HEK293 (cell line): ENCODE measurements at regions not wholly inside any gene's neighbourhood (a gene's known extent, or its start where the extent isn't known, plus 50 kb on each side); places are given as distances from the start of the nearest gene placed in this dataset.
"Not testable (repeated sequence)": the region's sequence is repeated elsewhere in the genome, so short reads cannot be mapped to it uniquely, and the experiment has no call there.

ENCODE experiments used
- CTCF ChIA-PET: fragments of 350-600 bp; formaldehyde crosslinking; extraction: SDS; loops from one replicate; lab custom pipeline; 2021; ENCODE audit warnings: antibody characterized with exemption; lab: Yijun Ruan, JAX
- POLR2A ChIA-PET: fragments of 300-600 bp; formaldehyde crosslinking; extraction: SDS; loops from one replicate; lab custom pipeline; 2020; ENCODE audit warnings: antibody characterized with exemption, inconsistent platforms; lab: Yijun Ruan, JAX
- H3K27ac ChIP-seq: fragments of 200-500 bp; sonication (Bioruptor generic); 2 replicates; pipeline ENCODE4 v1.5.1; 2014; ENCODE audit warnings: low read depth, low read length, control low read depth, inconsistent platforms; ENCODE audit errors: extremely low read depth
- H3K36me3 ChIP-seq, 2 experiments: fragments of 200-500 bp in 1 of 2; sonication (Bioruptor generic) in 1 of 2; 1 replicate in 1 of 2; 2 replicates in 1 of 2; pipeline ENCODE4 v1.5.1; 2014 to 2017; ENCODE audit warnings: inconsistent platforms in 2 of 2, low read length in 2 of 2; ENCODE audit not compliant: control insufficient read depth in 2 of 2, insufficient read depth in 1 of 2
- H3K4me1 ChIP-seq: fragments of 200-500 bp; sonication (Bioruptor generic); 2 replicates; pipeline ENCODE4 v1.5.1; 2014; ENCODE audit warnings: mild to moderate bottlenecking, low read length, inconsistent platforms; ENCODE audit not compliant: control insufficient read depth, insufficient read depth
- H3K4me3 ChIP-seq: 2 replicates; pipeline ENCODE4 v1.5.1; 2011; ENCODE audit warnings: low read depth, mild to moderate bottlenecking, control low read depth, low read length, moderate library complexity
- H3K9me3 ChIP-seq: fragments of 200-500 bp; sonication (Bioruptor generic); 2 replicates; pipeline ENCODE4 v1.5.1; 2014; ENCODE audit warnings: low read depth, low read length, inconsistent platforms; ENCODE audit not compliant: control insufficient read depth, insufficient read depth
- KLF9 ChIP-seq: fragments of 450-650 bp; formaldehyde crosslinking; IDR thresholded peaks from 2 replicates; pipeline ENCODE4 v1.5.1; 2016; ENCODE audit warnings: missing biosample characterization, missing genetic modification characterization, low read depth
- YY1 ChIP-seq: fragments of 450-650 bp; formaldehyde crosslinking; IDR thresholded peaks from 2 replicates; pipeline ENCODE4 v1.5.1; 2018; ENCODE audit warnings: missing biosample characterization, missing genetic modification characterization
- ZBTB20 ChIP-seq: fragments of 450-650 bp; formaldehyde crosslinking; IDR thresholded peaks from 2 replicates; pipeline ENCODE4 v1.5.1; 2016; ENCODE audit warnings: missing biosample characterization, missing genetic modification characterization
- ZBTB8A ChIP-seq: fragments of 450-650 bp; formaldehyde crosslinking; IDR thresholded peaks from 2 replicates; pipeline ENCODE4 v1.5.1; 2016; ENCODE audit warnings: missing biosample characterization, missing genetic modification characterization
- ZFP69B ChIP-seq: fragments of 450-650 bp; formaldehyde crosslinking; IDR thresholded peaks from 2 replicates; pipeline ENCODE4 v1.5.1; 2016; ENCODE audit warnings: missing biosample characterization, missing genetic modification characterization
- ZIC2 ChIP-seq: fragments of 450-650 bp; formaldehyde crosslinking; IDR thresholded peaks from 2 replicates; pipeline ENCODE4 v1.5.1; 2016; ENCODE audit warnings: missing biosample characterization, missing genetic modification characterization
- ZNF157 ChIP-seq: fragments of 450-650 bp; formaldehyde crosslinking; IDR thresholded peaks from 2 replicates; pipeline ENCODE4 v1.5.1; 2016; ENCODE audit warnings: missing biosample characterization, missing genetic modification characterization
- ZNF175 ChIP-seq: fragments of 450-650 bp; formaldehyde crosslinking; IDR thresholded peaks from 2 replicates; pipeline ENCODE4 v1.5.1; 2016; ENCODE audit warnings: missing biosample characterization, missing genetic modification characterization
- ZNF214 ChIP-seq: fragments of 450-650 bp; formaldehyde crosslinking; IDR thresholded peaks from 2 replicates; pipeline ENCODE4 v1.5.1; 2017; ENCODE audit warnings: missing biosample characterization, mild to moderate bottlenecking, missing genetic modification characterization, borderline replicate concordance
- ZNF23 ChIP-seq: fragments of 450-650 bp; formaldehyde crosslinking; IDR thresholded peaks from 2 replicates; pipeline ENCODE4 v1.5.1; 2016; ENCODE audit warnings: missing biosample characterization, missing genetic modification characterization, borderline replicate concordance
- ZNF37A ChIP-seq: fragments of 450-650 bp; IDR thresholded peaks from 2 replicates; pipeline ENCODE4 v1.5.1; 2018; ENCODE audit warnings: missing biosample characterization, missing genetic modification characterization
- ZNF473 ChIP-seq: fragments of 450-650 bp; formaldehyde crosslinking; IDR thresholded peaks from 2 replicates; pipeline ENCODE4 v1.5.1; 2017; ENCODE audit warnings: missing biosample characterization, missing genetic modification characterization
- ZNF48 ChIP-seq: fragments of 450-650 bp; formaldehyde crosslinking; IDR thresholded peaks from 2 replicates; pipeline ENCODE4 v1.5.1; 2016; ENCODE audit warnings: missing biosample characterization, missing genetic modification characterization
- ZNF549 ChIP-seq: fragments of 450-650 bp; IDR thresholded peaks from 2 replicates; pipeline ENCODE4 v1.5.1; 2018; ENCODE audit warnings: missing biosample characterization, missing genetic modification characterization, mild to moderate bottlenecking, inconsistent platforms, moderate library complexity
- ZNF561 ChIP-seq: fragments of 450-650 bp; IDR thresholded peaks from 2 replicates; pipeline ENCODE4 v1.5.1; 2018; ENCODE audit warnings: missing biosample characterization, missing genetic modification characterization, borderline replicate concordance
- ZNF585B ChIP-seq: fragments of 450-650 bp; formaldehyde crosslinking; IDR thresholded peaks from 2 replicates; pipeline ENCODE4 v1.5.1; 2016; ENCODE audit warnings: missing biosample characterization, missing genetic modification characterization
- ZNF664 ChIP-seq: fragments of 450-650 bp; formaldehyde crosslinking; IDR thresholded peaks from 2 replicates; pipeline ENCODE4 v1.5.1; 2016; ENCODE audit warnings: missing biosample characterization, missing genetic modification characterization
- ZNF670 ChIP-seq: fragments of 450-650 bp; formaldehyde crosslinking; IDR thresholded peaks from 2 replicates; pipeline ENCODE4 v1.5.1; 2016; ENCODE audit warnings: missing biosample characterization, missing genetic modification characterization, low read depth
- ZNF677 ChIP-seq: fragments of 450-650 bp; IDR thresholded peaks from 2 replicates; pipeline ENCODE4 v1.5.0; 2018; ENCODE audit warnings: missing biosample characterization, mild to moderate bottlenecking, missing genetic modification characterization, moderate library complexity
- ZNF837 ChIP-seq: fragments of 450-650 bp; formaldehyde crosslinking; IDR thresholded peaks from 2 replicates; pipeline ENCODE4 v1.5.1; 2016; ENCODE audit warnings: missing biosample characterization, missing genetic modification characterization
- ZSCAN23 ChIP-seq: fragments of 450-650 bp; formaldehyde crosslinking; IDR thresholded peaks from 2 replicates; pipeline ENCODE4 v1.5.1; 2016; ENCODE audit warnings: missing biosample characterization, missing genetic modification characterization
- ZSCAN4 ChIP-seq: fragments of 450-650 bp; formaldehyde crosslinking; IDR thresholded peaks from 2 replicates; pipeline ENCODE4 v1.5.1; 2017; ENCODE audit warnings: missing biosample characterization, missing genetic modification characterization

GRCh38 chr14:30064454-30064853, 136.8 kb upstream of the PRKD1 start:
- POLR2A ChIA-PET: no interaction called here
- Histone ChIP-seq H3K27ac (no peak overlapping the region), H3K4me3 (no peak overlapping the region), H3K36me3 (no peaks in the 10 kb centered on the region), H3K9me3 (no peaks in the 10 kb centered on the region)
- TF ChIP-seq ZNF837 (tag by site-specific recombination): no peak
- TF ChIP-seq ZNF37A (tag by site-specific recombination): no peak
- no peak for TF ChIP-seq ZNF48 (tag by site-specific recombination)
- TF ChIP-seq ZIC2: no peak
- TF ChIP-seq ZNF175 (tag by site-specific recombination): no peak
- TF ChIP-seq ZSCAN4 (tag by site-specific recombination): no peak
- no peak for TF ChIP-seq YY1 (tag by site-specific recombination)
- no peak for TF ChIP-seq ZNF549 (tag by site-specific recombination)
- TF ChIP-seq KLF9 (tag by site-specific recombination): no peak
- no peak for TF ChIP-seq ZNF561 (tag by site-specific recombination)
- TF ChIP-seq ZNF23: no peak
- TF ChIP-seq, all 188 proteins: peak for 0
- H3K4me1 ChIP-seq: no peaks in the 10 kb centered on the region
- CTCF ChIA-PET: no interaction called here

- TF ChIP-seq ZNF670 (no peak), ZFP69B (tag by site-specific recombination) (no peak), ZSCAN23 (no peak), ZNF664 (tag by site-specific recombination) (no peak)
- TF ChIP-seq, all 188 proteins: peak for 0
- no peaks in the 10 kb centered on the region for H3K4me1 ChIP-seq
- H3K4me3 ChIP-seq: no peak overlapping the region
- ChIA-PET CTCF (no interaction called here), POLR2A (no interaction called here)
- no peaks in the 10 kb centered on the region for H3K36me3 ChIP-seq
- H3K27ac ChIP-seq: no peak overlapping the region
- no peaks in the 10 kb centered on the region for H3K9me3 ChIP-seq
These were observed 141.9 kb upstream of the PRKD1 start for GRCh38 chr14:30069536-30069935.

GRCh38 chr14:30072454-30072853, 144.8 kb upstream of the PRKD1 start:
- H3K27ac ChIP-seq, H3K9me3 ChIP-seq, POLR2A ChIA-PET, H3K4me3 ChIP-seq, CTCF ChIA-PET, H3K4me1 ChIP-seq, H3K36me3 ChIP-seq: not testable (repeated sequence)
- peak; percentile 91 for TF ChIP-seq ZNF585B (tag by site-specific recombination)

GRCh38 chr14:30077946-30078345, 150.3 kb upstream of the PRKD1 start:
- Histone ChIP-seq H3K4me3 (no peak overlapping the region), H3K27ac (no peak overlapping the region), H3K4me1 (no peaks in the 10 kb centered on the region), H3K9me3 (no peaks in the 10 kb centered on the region), H3K36me3 (no peaks in the 10 kb centered on the region)
- CTCF ChIA-PET: interaction anchor here (0.6 to 1.2 kb wide), 3 partner anchors 11 to 440 kb away, joined by 4 to 5 read pairs (median 4); no protein-coding TSS in a partner anchor
- POLR2A ChIA-PET: no interaction called here
- TF ChIP-seq ZNF677 (tag by site-specific recombination) (no peak), ZNF664 (tag by site-specific recombination) (no peak), ZNF549 (tag by site-specific recombination) (no peak), ZNF157 (no peak), ZNF214 (tag by site-specific recombination) (no peak), ZNF473 (tag by site-specific recombination) (no peak), ZBTB20 (no peak), ZBTB8A (tag by site-specific recombination) (no peak)
